GM21381 (cell line): ENCODE measurements at regions not wholly inside any gene's neighbourhood (a gene's known extent, or its start where the extent isn't known, plus 50 kb on each side); places are given as distances from the start of the nearest gene placed in this dataset.

Experiments
- ATAC-seq: cut with Tn5 transposase; IDR thresholded peaks from one replicate; pipeline ENCODE4 v1.9.1; 2021; ENCODE audit warnings: mild to moderate bottlenecking, moderate library complexity; ENCODE audit not compliant: unreplicated experiment

GRCh38 chr21:32881458-32881857 is 109.9 kb upstream of the PAXBP1 start:
- no peak for ATAC-seq

GRCh38 chr21:32884062-32884461 is 112.5 kb upstream of the PAXBP1 start:
- no peak for ATAC-seq

GRCh38 chr21:32886339-32886738 is 114.8 kb upstream of the PAXBP1 start:
- ATAC-seq = no peak

GRCh38 chr21:32887026-32887425 is 115.5 kb upstream of the PAXBP1 start:
- ATAC-seq = no peak

GRCh38 chr21:32888971-32889370 is 117.4 kb upstream of the PAXBP1 start:
- no peak for ATAC-seq

GRCh38 chr21:32889596-32889995 is 118.0 kb upstream of the PAXBP1 start:
- no peak for ATAC-seq

- no peak for ATAC-seq
Observed at GRCh38 chr21:32894321-32894720, 122.8 kb upstream of the PAXBP1 start.

GRCh38 chr21:32900814-32901213 is 124.9 kb upstream of the OLIG2 start:
- no peak for ATAC-seq

GRCh38 chr21:32907521-32907920 is 118.2 kb upstream of the OLIG2 start:
- ATAC-seq = no peak

GRCh38 chr21:32908534-32908933 is 117.2 kb upstream of the OLIG2 start:
- no peak for ATAC-seq

GRCh38 chr21:32909393-32909792 is 116.3 kb upstream of the OLIG2 start:
- ATAC-seq = no peak

- no peak for ATAC-seq
Observed at GRCh38 chr21:32914424-32915039, 111.2 kb upstream of the OLIG2 start.

- no peak for ATAC-seq
Observed at GRCh38 chr21:32915099-32915498, 110.6 kb upstream of the OLIG2 start.

GRCh38 chr21:32916088-32916487 is 109.6 kb upstream of the OLIG2 start:
- no peak for ATAC-seq

- ATAC-seq = no peak
Observed at GRCh38 chr21:32916522-32917099, 109.1 kb upstream of the OLIG2 start.

GRCh38 chr21:32917362-32918135 is 108.2 kb upstream of the OLIG2 start:
- ATAC-seq = no peak

- no peak for ATAC-seq
Observed at GRCh38 chr21:32918478-32919120, 107.1 kb upstream of the OLIG2 start.

- no peak for ATAC-seq
Observed at GRCh38 chr21:32920474-32920873, 105.3 kb upstream of the OLIG2 start.

GRCh38 chr21:32921632-32922230 is 104.0 kb upstream of the OLIG2 start:
- ATAC-seq = no peak

GRCh38 chr21:32925098-32925497 is 100.6 kb upstream of the OLIG2 start:
- no peak for ATAC-seq

- ATAC-seq = peak; percentile 47
Observed at GRCh38 chr21:32929633-32930038, 96.1 kb upstream of the OLIG2 start.
